ENCODE measurements at regions not wholly inside any gene's neighbourhood (a gene's known extent, or its start where the extent isn't known, plus 50 kb on each side); places are given as distances from the start of the nearest gene placed in this dataset.

- no peak for DNase-seq
Measured at GRCh38 chr3:104989878-104990277, 376.8 kb upstream of the ALCAM start.

GRCh38 chr3:104990758-104991157, 376.0 kb upstream of the ALCAM start:
- DNase-seq: no peak

GRCh38 chr3:104992676-104993075, 374.0 kb upstream of the ALCAM start:
- DNase-seq: no peak

- DNase-seq: peak; percentile 68
Measured at GRCh38 chr3:105006164-105006563, 360.5 kb upstream of the ALCAM start.

GRCh38 chr3:105013657-105014056, 353.1 kb upstream of the ALCAM start:
- peak; percentile 99 for DNase-seq

- DNase-seq: no peak
Measured at GRCh38 chr3:105014631-105015030, 352.1 kb upstream of the ALCAM start.

- no peak for DNase-seq
Measured at GRCh38 chr3:105022813-105023212, 343.9 kb upstream of the ALCAM start.

- no peak for DNase-seq
Measured at GRCh38 chr3:105030211-105030610, 336.5 kb upstream of the ALCAM start.

GRCh38 chr3:105032541-105032940, 334.2 kb upstream of the ALCAM start:
- DNase-seq: no peak

GRCh38 chr3:105033081-105033480, 333.6 kb upstream of the ALCAM start:
- no peak for DNase-seq

- DNase-seq: no peak
Measured at GRCh38 chr3:105039004-105039403, 327.7 kb upstream of the ALCAM start.

GRCh38 chr3:105040026-105040622, 326.6 kb upstream of the ALCAM start:
- peak; percentile 93 for DNase-seq

- DNase-seq: no peak
Measured at GRCh38 chr3:105042586-105042985, 324.1 kb upstream of the ALCAM start.

- DNase-seq: no peak
Measured at GRCh38 chr3:105051111-105051510, 315.6 kb upstream of the ALCAM start.

- DNase-seq: no peak
Measured at GRCh38 chr3:105051972-105052371, 314.7 kb upstream of the ALCAM start.

- DNase-seq: peak; percentile 70
Measured at GRCh38 chr3:105062853-105063252, 303.9 kb upstream of the ALCAM start.

GRCh38 chr3:105065895-105066839, 300.5 kb upstream of the ALCAM start:
- no peak for DNase-seq

GRCh38 chr3:105067361-105067760, 299.3 kb upstream of the ALCAM start:
- no peak for DNase-seq

- DNase-seq: no peak
Measured at GRCh38 chr3:105077060-105077822, 289.5 kb upstream of the ALCAM start.

GRCh38 chr3:105083945-105084344, 282.8 kb upstream of the ALCAM start:
- DNase-seq: no peak

GRCh38 chr3:105085506-105085905, 281.2 kb upstream of the ALCAM start:
- DNase-seq: no peak

GRCh38 chr3:105093371-105094252, 273.1 kb upstream of the ALCAM start:
- no peak for DNase-seq

GRCh38 chr3:105094588-105094987, 272.1 kb upstream of the ALCAM start:
- DNase-seq: peak; percentile 83

All from NCI-H146 (cell line).